ENCODE measurements at regions not wholly inside any gene's neighbourhood (a gene's known extent, or its start where the extent isn't known, plus 50 kb on each side); places are given as distances from the start of the nearest gene placed in this dataset.

GRCh38 chr17:34692920-34693319 lies 113.5 kb downstream of the TMEM132E start:
- peak; percentile 9 for DNase-seq
